SU-DHL-6 (cell line): ENCODE measurements at regions not wholly inside any gene's neighbourhood (a gene's known extent, or its start where the extent isn't known, plus 50 kb on each side); places are given as distances from the start of the nearest gene placed in this dataset.

Source experiments
- H2AFZ ChIP-seq: fragments of 200-600 bp; sonication (generic); 2 replicates; pipeline ENCODE4 v1.6.1; 2014; ENCODE audit warnings: low read depth, mild to moderate bottlenecking, moderate library complexity, mixed read lengths, antibody characterized with exemption, low read length; ENCODE audit not compliant: severe bottlenecking
- H3F3A ChIP-seq: fragments of 200-600 bp; shearing (Covaris generic); 2 replicates; pipeline ENCODE4 v1.6.0; 2016; ENCODE audit warnings: antibody characterized with exemption, mild to moderate bottlenecking; ENCODE audit not compliant: insufficient read depth
- H3K27ac ChIP-seq: fragments of 200-600 bp; sonication (generic); 2 replicates; pipeline ENCODE4 v1.5.1; 2016; ENCODE audit warnings: low read depth, mild to moderate bottlenecking, low read length, moderate library complexity, mixed read lengths
- H3K27me3 ChIP-seq: fragments of 200-600 bp; sonication (generic), shearing (Covaris generic); 2 replicates; pipeline ENCODE4 v1.6.0; 2014; ENCODE audit warnings: mild to moderate bottlenecking, low read length
- H3K36me3 ChIP-seq: fragments of 200-600 bp; sonication (generic); 2 replicates; pipeline ENCODE4 v1.6.1; 2014; ENCODE audit warnings: mild to moderate bottlenecking, low read length, mixed read lengths
- H3K4me2 ChIP-seq: fragments of 300-600, 200-600 bp; shearing (Covaris generic), sonication (generic); 2 replicates; pipeline ENCODE4 v1.6.0; 2014; ENCODE audit warnings: low read length, low read depth, mild to moderate bottlenecking; ENCODE audit not compliant: poor library complexity, severe bottlenecking
- H3K4me3 ChIP-seq: fragments of 200-600 bp; sonication (generic); 2 replicates; pipeline ENCODE4 v1.5.1; 2014; ENCODE audit warnings: antibody characterized with exemption, low read length, mild to moderate bottlenecking, mixed read lengths; ENCODE audit not compliant: insufficient read depth, poor library complexity, severe bottlenecking
- H3K79me2 ChIP-seq: fragments of 200-600 bp; sonication (generic); 2 replicates; pipeline ENCODE4 v1.6.1; 2014; ENCODE audit warnings: mild to moderate bottlenecking, low read length, moderate library complexity; ENCODE audit not compliant: insufficient read depth
- H3K9ac ChIP-seq: fragments of 200-600 bp; sonication (generic); 2 replicates; pipeline ENCODE4 v1.7.0; 2014; ENCODE audit warnings: mild to moderate bottlenecking, low read length
- H3K9me2 ChIP-seq: fragments of 200-600 bp; sonication (generic); replicated peaks from 2 replicates; pipeline ENCODE4 v1.6.1; 2014; ENCODE audit warnings: low read length; ENCODE audit not compliant: insufficient read depth
- H3K9me3 ChIP-seq: fragments of 200-600 bp; sonication (generic); 2 replicates; pipeline ENCODE4 v1.6.1; 2014; ENCODE audit warnings: low read length, mixed read lengths; ENCODE audit not compliant: insufficient read depth
- H4K20me1 ChIP-seq: fragments of 200-600 bp; sonication (generic); 2 replicates; pipeline ENCODE4 v1.6.1; 2014; ENCODE audit warnings: low read depth, mild to moderate bottlenecking, antibody characterized with exemption, low read length, moderate library complexity, mixed read lengths
- CTCF ChIP-seq: fragments of 200-600 bp; sonication (generic); IDR thresholded peaks from one replicate; pipeline ENCODE4 v1.5.1; 2017; ENCODE audit warnings: antibody characterized with exemption, mild to moderate bottlenecking, low read length, moderate library complexity; ENCODE audit not compliant: insufficient read depth, poor library complexity, severe bottlenecking
- EZH2phosphoT487 ChIP-seq: fragments of 200-600 bp; sonication (generic), shearing (Covaris generic); conservative IDR thresholded peaks from 2 replicates; pipeline ENCODE4 v1.6.1; 2018; ENCODE audit warnings: mild to moderate bottlenecking, antibody characterized with exemption, low read length, moderate library complexity, mixed read lengths

GRCh38 chr16:48098472-48098871 is 57.3 kb downstream of the ABCC12 start:
- no peak overlapping the region for H3K9ac ChIP-seq
- H3K36me3 ChIP-seq, result no peaks in the 10 kb centered on the region
- no peak overlapping the region for H2AFZ ChIP-seq
- H3K79me2 ChIP-seq, result no peaks in the 10 kb centered on the region
- H3K27ac ChIP-seq, result no peak overlapping the region
- no peak overlapping the region for H3K4me2 ChIP-seq
- no peaks in the 10 kb centered on the region for H4K20me1 ChIP-seq
- H3K9me3 ChIP-seq, result no peaks in the 10 kb centered on the region
- H3K9me2 ChIP-seq, result no peaks in the 10 kb centered on the region
- no peak overlapping the region for H3K4me3 ChIP-seq
- TF ChIP-seq CTCF (no peak), EZH2phosphoT487 (no peak)
- no peaks in the 10 kb centered on the region for H3K27me3 ChIP-seq
- H3F3A ChIP-seq, result no peaks in the 10 kb centered on the region

- Histone ChIP-seq H3K27me3 (no peaks in the 10 kb centered on the region), H3K9me3 (no peaks in the 10 kb centered on the region), H3K4me2 (no peak overlapping the region), H2AFZ (no peak overlapping the region), H4K20me1 (no peaks in the 10 kb centered on the region), H3K4me3 (no peak overlapping the region), H3K9ac (no peak overlapping the region), H3K9me2 (no peaks in the 10 kb centered on the region), H3K79me2 (no peaks in the 10 kb centered on the region), H3F3A (no peaks in the 10 kb centered on the region), H3K36me3 (no peaks in the 10 kb centered on the region), H3K27ac (no peak overlapping the region)
- TF ChIP-seq CTCF, result no peak
- no peak for TF ChIP-seq EZH2phosphoT487
These were observed 64.7 kb downstream of the ABCC12 start for GRCh38 chr16:48091117-48091516.

- Histone ChIP-seq H2AFZ (no peak overlapping the region), H3K4me3 (no peak overlapping the region)
These were observed 66.6 kb downstream of the ABCC12 start for GRCh38 chr16:48089053-48089792.

More at GRCh38 chr16:48089053-48089792, 66.6 kb downstream of the ABCC12 start:
- no peak overlapping the region for H3K4me2 ChIP-seq
- no peaks in the 10 kb centered on the region for H3K27me3 ChIP-seq
- no peaks in the 10 kb centered on the region for H3K79me2 ChIP-seq
- no peak overlapping the region for H3K9ac ChIP-seq
- no peaks in the 10 kb centered on the region for H3F3A ChIP-seq
- H3K9me2 ChIP-seq, result no peaks in the 10 kb centered on the region
- no peaks in the 10 kb centered on the region for H3K9me3 ChIP-seq
- no peaks in the 10 kb centered on the region for H4K20me1 ChIP-seq
- no peak overlapping the region for H3K27ac ChIP-seq
- no peaks in the 10 kb centered on the region for H3K36me3 ChIP-seq
- no peak for TF ChIP-seq CTCF
- TF ChIP-seq EZH2phosphoT487, result no peak
